GM12874 (cell line): ENCODE measurements at regions not wholly inside any gene's neighbourhood (a gene's known extent, or its start where the extent isn't known, plus 50 kb on each side); places are given as distances from the start of the nearest gene placed in this dataset.

ENCODE experiments used
- TF ChIP-seq, protein P1 (sequence below): IDR thresholded peaks from 2 replicates; pipeline ENCODE4 v1.5.1; 2011; ENCODE audit warnings: low read depth, mild to moderate bottlenecking, control low read depth, low read length, moderate library complexity; ENCODE audit not compliant: insufficient read depth

DNA sequence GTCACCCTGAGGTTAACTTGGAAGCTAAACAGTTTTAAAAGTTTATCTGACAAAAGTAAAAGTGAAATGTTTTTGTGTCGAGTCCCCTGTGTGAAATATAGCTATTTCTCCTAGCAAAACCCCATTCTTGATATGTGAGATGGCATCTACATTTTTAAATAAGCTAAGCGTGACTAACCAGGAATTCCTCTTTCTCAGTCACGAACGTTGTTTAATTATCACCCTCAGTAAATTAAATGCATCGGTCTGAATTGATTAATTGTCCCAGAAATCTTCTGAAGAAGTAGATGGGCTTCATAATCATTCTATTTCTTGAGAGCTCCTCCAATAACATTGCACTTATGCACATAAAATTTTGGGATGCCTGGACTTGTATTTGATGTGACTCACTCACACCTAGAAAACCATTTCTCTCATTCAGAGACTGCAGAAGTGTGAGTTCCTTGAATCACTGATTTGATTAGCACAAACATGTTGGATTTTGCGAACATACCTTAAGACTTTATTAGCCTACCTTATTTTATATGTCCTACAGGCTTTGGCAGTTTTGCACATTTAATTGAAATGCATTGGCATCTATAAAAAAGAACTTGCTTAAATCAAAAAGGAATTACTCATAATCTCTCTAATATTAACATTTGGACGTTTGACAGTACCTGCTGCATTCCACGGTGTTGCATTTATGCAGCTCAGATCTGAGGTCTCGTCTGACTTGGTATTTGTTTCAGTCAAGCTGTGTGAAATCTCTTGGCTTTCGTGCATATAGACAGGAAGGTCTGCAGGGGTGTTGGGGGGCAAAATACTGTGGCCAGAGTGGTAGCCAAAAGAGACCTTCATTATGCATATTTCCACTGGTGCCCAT is 475.2 kb downstream of the EPHA4 start:
- TF ChIP-seq, protein P1, sequence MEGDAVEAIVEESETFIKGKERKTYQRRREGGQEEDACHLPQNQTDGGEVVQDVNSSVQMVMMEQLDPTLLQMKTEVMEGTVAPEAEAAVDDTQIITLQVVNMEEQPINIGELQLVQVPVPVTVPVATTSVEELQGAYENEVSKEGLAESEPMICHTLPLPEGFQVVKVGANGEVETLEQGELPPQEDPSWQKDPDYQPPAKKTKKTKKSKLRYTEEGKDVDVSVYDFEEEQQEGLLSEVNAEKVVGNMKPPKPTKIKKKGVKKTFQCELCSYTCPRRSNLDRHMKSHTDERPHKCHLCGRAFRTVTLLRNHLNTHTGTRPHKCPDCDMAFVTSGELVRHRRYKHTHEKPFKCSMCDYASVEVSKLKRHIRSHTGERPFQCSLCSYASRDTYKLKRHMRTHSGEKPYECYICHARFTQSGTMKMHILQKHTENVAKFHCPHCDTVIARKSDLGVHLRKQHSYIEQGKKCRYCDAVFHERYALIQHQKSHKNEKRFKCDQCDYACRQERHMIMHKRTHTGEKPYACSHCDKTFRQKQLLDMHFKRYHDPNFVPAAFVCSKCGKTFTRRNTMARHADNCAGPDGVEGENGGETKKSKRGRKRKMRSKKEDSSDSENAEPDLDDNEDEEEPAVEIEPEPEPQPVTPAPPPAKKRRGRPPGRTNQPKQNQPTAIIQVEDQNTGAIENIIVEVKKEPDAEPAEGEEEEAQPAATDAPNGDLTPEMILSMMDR, result no peak

DNA sequence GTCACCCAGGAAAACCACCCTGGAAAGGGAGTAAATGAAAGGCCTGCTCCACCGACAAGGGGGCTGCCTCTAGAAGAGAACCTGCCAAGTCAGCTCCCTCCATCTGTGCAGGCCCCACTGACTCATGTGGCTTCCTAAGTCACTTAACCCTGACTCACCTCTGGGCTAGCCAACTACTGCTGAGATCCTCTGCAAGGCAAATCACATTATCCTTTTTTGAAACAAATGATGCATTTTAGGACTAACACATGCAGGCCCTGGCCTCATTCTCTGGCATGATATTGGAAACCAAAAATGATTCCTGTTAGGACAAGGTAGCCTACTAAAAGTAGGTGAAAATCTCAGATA is 474.6 kb downstream of the EPHA4 start:
- TF ChIP-seq, protein P1, result no peak

DNA sequence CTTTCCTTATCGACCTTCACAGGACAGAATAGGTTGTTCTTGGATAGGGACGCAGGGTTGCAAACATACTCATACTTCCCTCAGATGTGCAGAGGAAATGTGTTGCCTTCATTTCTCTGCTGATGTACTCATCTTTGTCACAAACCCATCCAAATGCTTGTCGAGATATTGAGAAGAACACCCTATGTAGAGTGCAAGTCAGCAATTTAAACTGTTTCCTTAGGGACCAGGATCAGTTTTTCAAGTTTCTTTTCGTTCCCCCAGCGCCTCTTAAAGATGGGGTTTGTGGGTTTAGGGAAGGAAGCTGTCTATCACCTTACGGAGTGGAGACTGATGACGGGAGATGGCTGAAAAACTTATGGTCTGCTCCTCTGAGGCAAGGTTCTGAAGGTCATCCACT is 474.2 kb downstream of the EPHA4 start:
- TF ChIP-seq, protein P1, result no peak

DNA sequence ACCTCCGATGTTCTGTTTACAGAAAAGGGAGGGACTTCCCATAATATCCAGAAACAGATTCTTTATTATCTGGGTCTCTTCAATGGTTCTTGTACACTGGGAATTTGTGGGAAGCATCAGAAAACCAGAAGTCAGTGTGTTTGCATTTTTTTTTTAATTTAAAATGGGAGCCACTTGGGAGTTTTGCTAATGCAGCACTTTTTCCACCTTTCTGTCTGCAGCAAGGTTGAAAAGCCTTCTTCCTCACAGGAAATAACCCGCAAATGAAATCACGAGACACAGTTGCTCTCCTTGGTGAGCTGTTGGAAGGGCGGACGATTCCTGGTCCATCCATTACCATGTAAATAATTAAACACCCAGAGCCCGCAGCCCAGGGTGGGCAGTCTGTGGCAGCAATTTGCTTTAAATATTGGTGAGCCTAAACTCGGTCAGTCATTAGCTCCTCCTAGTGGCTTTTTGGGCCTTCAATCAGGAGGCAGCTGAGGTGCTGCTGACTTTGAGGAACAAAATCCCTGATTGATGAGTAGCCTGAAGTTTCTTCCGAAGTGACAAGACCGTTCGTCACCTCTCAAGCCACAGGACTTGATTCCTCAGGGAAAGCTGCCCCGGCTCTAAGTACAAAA is 471.5 kb downstream of the EPHA4 start:
- TF ChIP-seq, protein P1, result 0 out of 2 replicates have a peak, but pooled peaks have one; percentile 15

DNA sequence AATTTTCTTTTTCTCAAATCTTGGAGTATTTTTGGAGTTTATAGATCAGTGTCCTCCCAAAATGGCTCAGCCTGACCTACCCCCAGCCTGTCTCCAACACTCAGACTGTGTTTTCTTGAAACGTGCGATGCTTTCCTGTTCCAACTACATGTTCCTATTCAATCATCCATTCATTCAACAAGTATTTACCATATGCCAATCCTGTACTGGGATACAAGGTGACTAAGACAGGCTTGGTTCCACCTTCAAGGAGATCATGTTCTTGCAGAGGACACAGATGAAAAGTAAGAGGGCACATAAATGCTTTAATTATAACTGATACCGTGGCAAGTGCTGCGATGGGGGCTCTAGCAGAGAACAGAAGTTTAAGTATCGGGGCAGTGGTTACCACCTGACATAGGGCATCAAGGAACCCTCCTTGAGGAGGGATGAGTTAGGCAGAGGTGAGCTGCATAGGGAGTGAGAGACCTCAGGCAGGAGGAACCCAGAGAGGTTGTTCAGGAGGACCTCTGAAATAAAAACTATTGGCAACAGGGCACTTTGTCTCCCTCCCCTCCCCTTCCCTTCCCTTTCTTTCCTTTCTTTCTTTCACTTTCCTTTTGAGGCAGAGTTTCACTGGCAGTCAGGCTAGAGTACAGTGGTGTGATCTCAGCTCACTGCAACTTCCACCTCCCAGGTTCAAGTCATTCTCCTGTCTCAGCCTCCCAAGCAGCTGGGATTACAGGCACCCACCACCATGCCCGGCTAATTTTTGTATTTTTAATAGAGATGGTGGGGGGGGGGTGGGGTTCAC is 469.0 kb downstream of the EPHA4 start:
- TF ChIP-seq, protein P1, result no peak

DNA sequence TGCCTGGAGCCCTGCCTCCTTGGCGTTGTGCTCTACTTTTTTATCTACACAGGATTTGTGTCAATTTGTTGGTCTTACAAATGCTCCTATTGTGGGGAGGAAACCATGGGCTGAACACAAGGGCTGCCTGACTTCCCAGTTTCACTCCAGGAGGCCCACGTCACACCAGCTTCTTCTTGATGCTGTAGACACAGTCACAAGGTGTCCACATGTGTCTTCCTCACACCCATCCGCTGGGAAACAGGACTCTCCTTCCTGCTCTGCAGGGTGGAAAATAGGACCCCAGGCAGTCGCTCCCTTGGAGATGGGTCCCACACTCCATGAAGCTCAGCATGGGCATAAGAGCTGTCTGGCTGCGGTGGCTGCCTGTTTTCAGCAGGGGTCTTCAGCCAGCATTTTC is 468.2 kb downstream of the EPHA4 start:
- TF ChIP-seq, protein P1, result no peak

DNA sequence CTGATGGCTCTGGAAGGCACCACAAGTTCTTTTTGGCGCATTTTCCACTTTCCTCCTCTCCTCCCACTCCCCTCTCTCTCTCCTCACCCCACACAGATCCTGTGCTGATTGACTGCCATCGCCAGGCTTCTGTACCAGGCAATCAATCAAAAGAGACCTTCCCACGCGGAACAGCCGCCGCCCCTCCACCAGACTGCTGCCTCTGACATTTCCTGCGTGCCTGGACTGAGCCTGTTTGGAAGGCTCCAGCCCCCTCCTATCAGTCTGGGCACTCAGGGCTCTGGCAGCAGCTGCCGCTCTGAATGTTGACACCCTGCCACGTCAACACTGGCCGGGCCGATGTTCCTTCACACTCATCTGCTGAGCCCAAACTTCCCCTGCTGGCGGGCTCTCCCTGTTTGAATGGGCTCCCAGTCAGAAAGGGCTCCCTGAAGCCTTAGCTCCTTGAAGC is 467.7 kb downstream of the EPHA4 start:
- TF ChIP-seq, protein P1, result no peak
